HepG2 (cell line): ENCODE measurements at regions not wholly inside any gene's neighbourhood (a gene's known extent, or its start where the extent isn't known, plus 50 kb on each side); places are given as distances from the start of the nearest gene placed in this dataset.

Source experiments
- ATF7 ChIP-seq, 2 experiments: fragments of 450-650 bp in 1 of 2; sonication (generic) in 1 of 2; formaldehyde crosslinking in 1 of 2; IDR thresholded peaks; 2 replicates each; pipeline versions ENCODE4 v1.4.0 to v1.6.1; 2016 to 2020; ENCODE audit warnings: antibody characterized with exemption in 1 of 2, mild to moderate bottlenecking in 1 of 2, missing genetic modification reagents in 1 of 2
- BORCS8-MEF2B ChIP-seq: sonication (generic); formaldehyde crosslinking; IDR thresholded peaks from 2 replicates; pipeline ENCODE4 v1.8.0; 2022; ENCODE audit warnings: mild to moderate bottlenecking, missing genetic modification reagents
- CREB1 ChIP-seq, 2 experiments: fragments of 450-650 bp in 1 of 2; IDR thresholded peaks; 2 replicates each; pipeline ENCODE4 v1.6.1; 2016 to 2017; ENCODE audit warnings: control low read depth in 1 of 2, mild to moderate bottlenecking in 1 of 2, missing compliant biosample characterization in 1 of 2, missing genetic modification characterization in 1 of 2
- KDM2A ChIP-seq: sonication (generic); formaldehyde crosslinking; IDR thresholded peaks from 2 replicates; pipeline ENCODE4 v1.4.0; 2020; ENCODE audit warnings: low read depth, missing genetic modification reagents, borderline replicate concordance
- KLF12 ChIP-seq: sonication (generic); formaldehyde crosslinking; IDR thresholded peaks from 2 replicates; pipeline ENCODE4 v1.4.0; 2020; ENCODE audit warnings: missing genetic modification reagents, borderline replicate concordance
- MIER3 ChIP-seq: IDR thresholded peaks from 2 replicates; pipeline ENCODE4 v1.6.1; 2016; ENCODE audit warnings: missing compliant biosample characterization, borderline replicate concordance
- NONO ChIP-seq, 2 experiments: fragments of 450-650 bp in 1 of 2; sonication (generic) in 1 of 2; formaldehyde crosslinking in 1 of 2; IDR thresholded peaks in 1 of 2; conservative IDR thresholded peaks in 1 of 2; 2 replicates each; pipeline versions ENCODE4 v1.6.1 to v1.8.0; 2017 to 2022; ENCODE audit warnings: mild to moderate bottlenecking in 1 of 2, missing genetic modification reagents in 1 of 2, moderate library complexity in 1 of 2
- PAF1 ChIP-seq: IDR thresholded peaks from 2 replicates; pipeline ENCODE4 v1.6.1; 2016; ENCODE audit warnings: missing genetic modification reagents, missing compliant biosample characterization
- REXO4 ChIP-seq: sonication (generic); formaldehyde crosslinking; IDR thresholded peaks from 2 replicates; pipeline ENCODE4 v1.8.0; 2022; ENCODE audit warnings: missing genetic modification reagents, mild to moderate bottlenecking, borderline replicate concordance
- RFX3 ChIP-seq: IDR thresholded peaks from 2 replicates; pipeline ENCODE4 v1.6.1; 2016; ENCODE audit warnings: missing biosample characterization, missing genetic modification reagents
- RORA ChIP-seq: sonication (generic); formaldehyde crosslinking; IDR thresholded peaks from 2 replicates; pipeline ENCODE4 v1.5.0; 2020; ENCODE audit warnings: mild to moderate bottlenecking, missing genetic modification reagents, moderate library complexity
- SIX1 ChIP-seq: sonication (generic); formaldehyde crosslinking; IDR thresholded peaks from 2 replicates; pipeline ENCODE4 v1.4.0; 2020; ENCODE audit warnings: missing genetic modification reagents, borderline replicate concordance
- TBX3 ChIP-seq: fragments of 450-650 bp; IDR thresholded peaks from 2 replicates; pipeline ENCODE4 v1.6.1; 2017; ENCODE audit warnings: antibody characterized with exemption, mild to moderate bottlenecking, inconsistent platforms, borderline replicate concordance
- ZFX ChIP-seq: sonication (generic); formaldehyde crosslinking; IDR thresholded peaks from 2 replicates; pipeline ENCODE4 v1.4.0; 2020; ENCODE audit warnings: mild to moderate bottlenecking, low read depth, missing genetic modification reagents, moderate library complexity
- ZNF329 ChIP-seq: sonication (generic); formaldehyde crosslinking; IDR thresholded peaks from 2 replicates; pipeline ENCODE4 v1.9.0; 2021; ENCODE audit warnings: low read depth, mild to moderate bottlenecking, missing genetic modification reagents
- ZNF34 ChIP-seq: sonication (generic); formaldehyde crosslinking; IDR thresholded peaks from 2 replicates; pipeline ENCODE4 v1.4.0; 2020; ENCODE audit warnings: mild to moderate bottlenecking, missing genetic modification reagents, borderline replicate concordance
- ZNF552 ChIP-seq: sonication (generic); formaldehyde crosslinking; IDR thresholded peaks from 2 replicates; pipeline ENCODE4 v1.9.0; 2022; ENCODE audit warnings: missing genetic modification reagents, mild to moderate bottlenecking, borderline replicate concordance
- ZNF615 ChIP-seq: sonication (generic); formaldehyde crosslinking; IDR thresholded peaks from 2 replicates; pipeline ENCODE4 v1.5.0; 2020; ENCODE audit warnings: mild to moderate bottlenecking, missing genetic modification reagents, borderline replicate concordance
- ZNF75D ChIP-seq: sonication (generic); formaldehyde crosslinking; IDR thresholded peaks from 2 replicates; pipeline ENCODE4 v1.8.1; 2023; ENCODE audit warnings: missing genetic modification reagents, mild to moderate bottlenecking, borderline replicate concordance
- ZNF850 ChIP-seq: sonication (generic); formaldehyde crosslinking; conservative IDR thresholded peaks from 2 replicates; pipeline ENCODE4 v1.9.0; 2021; ENCODE audit warnings: mild to moderate bottlenecking, missing genetic modification reagents
- TF ChIP-seq, protein P1 (sequence below): IDR thresholded peaks from 2 replicates; pipeline ENCODE4 v1.6.1; 2012; ENCODE audit warnings: low read length, improper control_type of control experiment
- TF ChIP-seq, protein P2 (sequence below): IDR thresholded peaks from 2 replicates; pipeline ENCODE4 v1.6.1; 2016; ENCODE audit warnings: control low read depth
- TF ChIP-seq, protein P3 (sequence below): sonication (generic); formaldehyde crosslinking; conservative IDR thresholded peaks from 2 replicates; pipeline ENCODE4 v1.4.0; 2020; ENCODE audit warnings: missing genetic modification reagents

DNA sequence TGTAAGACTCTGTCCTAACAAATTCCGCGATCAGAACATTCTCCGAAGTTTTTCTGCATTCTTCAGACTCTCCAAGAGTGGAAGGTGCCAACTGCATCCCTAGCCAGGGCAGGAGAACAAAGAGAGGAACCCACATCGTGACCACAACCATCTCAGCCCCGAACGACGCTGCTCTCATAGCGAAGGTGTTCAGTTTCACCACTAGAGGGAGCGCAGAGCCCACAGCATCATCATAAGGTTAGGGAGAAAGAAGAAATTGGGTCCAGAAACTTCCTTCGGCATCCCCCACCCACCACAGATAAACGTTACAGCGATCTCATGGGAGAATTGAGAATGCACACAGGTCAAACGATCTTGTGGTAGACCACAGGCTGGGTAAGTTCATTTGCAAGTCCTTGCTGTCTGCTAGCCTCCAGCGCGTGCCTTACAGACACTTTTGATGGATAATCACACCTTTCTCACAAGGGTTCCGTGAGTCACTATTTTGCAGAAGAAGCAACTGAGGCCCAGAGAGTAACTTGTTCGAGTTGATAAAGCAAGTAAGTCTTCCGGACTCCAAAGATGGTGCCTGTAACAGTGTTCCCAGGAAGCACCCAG is 53.7 kb upstream of the ARL4C start (continued):
- TF ChIP-seq PAF1 (CRISPR knock-in tag), result no peak
- TF ChIP-seq NONO (IDR thresholded peaks at IDR 0.05), result no peak
- TF ChIP-seq NONO (CRISPR knock-in tag; conservative IDR thresholded peaks at IDR 0.05), result no peak
- no peak for TF ChIP-seq ZNF552
- TF ChIP-seq KDM2A (CRISPR knock-in tag), result peak; percentile 85
- no peak for TF ChIP-seq ZNF75D
- 0 out of 2 replicates have a peak, but pooled peaks have one; percentile 41 for TF ChIP-seq SIX1 (CRISPR knock-in tag)
- no peak for TF ChIP-seq RORA
- TF ChIP-seq ZFX, result 0 out of 2 replicates have a peak, but pooled peaks have one; percentile 24
- TF ChIP-seq, protein P1, sequence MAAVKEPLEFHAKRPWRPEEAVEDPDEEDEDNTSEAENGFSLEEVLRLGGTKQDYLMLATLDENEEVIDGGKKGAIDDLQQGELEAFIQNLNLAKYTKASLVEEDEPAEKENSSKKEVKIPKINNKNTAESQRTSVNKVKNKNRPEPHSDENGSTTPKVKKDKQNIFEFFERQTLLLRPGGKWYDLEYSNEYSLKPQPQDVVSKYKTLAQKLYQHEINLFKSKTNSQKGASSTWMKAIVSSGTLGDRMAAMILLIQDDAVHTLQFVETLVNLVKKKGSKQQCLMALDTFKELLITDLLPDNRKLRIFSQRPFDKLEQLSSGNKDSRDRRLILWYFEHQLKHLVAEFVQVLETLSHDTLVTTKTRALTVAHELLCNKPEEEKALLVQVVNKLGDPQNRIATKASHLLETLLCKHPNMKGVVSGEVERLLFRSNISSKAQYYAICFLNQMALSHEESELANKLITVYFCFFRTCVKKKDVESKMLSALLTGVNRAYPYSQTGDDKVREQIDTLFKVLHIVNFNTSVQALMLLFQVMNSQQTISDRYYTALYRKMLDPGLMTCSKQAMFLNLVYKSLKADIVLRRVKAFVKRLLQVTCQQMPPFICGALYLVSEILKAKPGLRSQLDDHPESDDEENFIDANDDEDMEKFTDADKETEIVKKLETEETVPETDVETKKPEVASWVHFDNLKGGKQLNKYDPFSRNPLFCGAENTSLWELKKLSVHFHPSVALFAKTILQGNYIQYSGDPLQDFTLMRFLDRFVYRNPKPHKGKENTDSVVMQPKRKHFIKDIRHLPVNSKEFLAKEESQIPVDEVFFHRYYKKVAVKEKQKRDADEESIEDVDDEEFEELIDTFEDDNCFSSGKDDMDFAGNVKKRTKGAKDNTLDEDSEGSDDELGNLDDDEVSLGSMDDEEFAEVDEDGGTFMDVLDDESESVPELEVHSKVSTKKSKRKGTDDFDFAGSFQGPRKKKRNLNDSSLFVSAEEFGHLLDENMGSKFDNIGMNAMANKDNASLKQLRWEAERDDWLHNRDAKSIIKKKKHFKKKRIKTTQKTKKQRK, result no peak
- TF ChIP-seq KLF12, result no peak
- no peak for TF ChIP-seq ZNF850 (CRISPR knock-in tag)
- TF ChIP-seq, protein P2, sequence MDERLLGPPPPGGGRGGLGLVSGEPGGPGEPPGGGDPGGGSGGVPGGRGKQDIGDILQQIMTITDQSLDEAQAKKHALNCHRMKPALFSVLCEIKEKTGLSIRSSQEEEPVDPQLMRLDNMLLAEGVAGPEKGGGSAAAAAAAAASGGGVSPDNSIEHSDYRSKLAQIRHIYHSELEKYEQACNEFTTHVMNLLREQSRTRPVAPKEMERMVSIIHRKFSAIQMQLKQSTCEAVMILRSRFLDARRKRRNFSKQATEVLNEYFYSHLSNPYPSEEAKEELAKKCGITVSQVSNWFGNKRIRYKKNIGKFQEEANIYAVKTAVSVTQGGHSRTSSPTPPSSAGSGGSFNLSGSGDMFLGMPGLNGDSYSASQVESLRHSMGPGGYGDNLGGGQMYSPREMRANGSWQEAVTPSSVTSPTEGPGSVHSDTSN (CRISPR knock-in tag), result no peak
- TF ChIP-seq ZNF329 (CRISPR knock-in tag), result no peak
- TF ChIP-seq ZNF615 (CRISPR knock-in tag), result no peak
- TF ChIP-seq MIER3 (CRISPR knock-in tag), result peak; percentile 58; the same call in 1 of the 2 replicates
- TF ChIP-seq TBX3, result no peak
- TF ChIP-seq RFX3 (CRISPR knock-in tag), result no peak
- no peak for TF ChIP-seq REXO4 (CRISPR knock-in tag)
- peak; percentile 65; the same call in 1 of the 2 replicates for TF ChIP-seq BORCS8-MEF2B
- TF ChIP-seq CREB1 (IDR thresholded peaks at IDR 0.05), result no peak
- no peak for TF ChIP-seq CREB1 (CRISPR knock-in tag; IDR thresholded peaks at IDR 0.05)
- TF ChIP-seq, protein P3, sequence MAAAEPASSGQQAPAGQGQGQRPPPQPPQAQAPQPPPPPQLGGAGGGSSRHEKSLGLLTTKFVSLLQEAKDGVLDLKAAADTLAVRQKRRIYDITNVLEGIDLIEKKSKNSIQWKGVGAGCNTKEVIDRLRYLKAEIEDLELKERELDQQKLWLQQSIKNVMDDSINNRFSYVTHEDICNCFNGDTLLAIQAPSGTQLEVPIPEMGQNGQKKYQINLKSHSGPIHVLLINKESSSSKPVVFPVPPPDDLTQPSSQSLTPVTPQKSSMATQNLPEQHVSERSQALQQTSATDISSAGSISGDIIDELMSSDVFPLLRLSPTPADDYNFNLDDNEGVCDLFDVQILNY (CRISPR knock-in tag), result no peak
- TF ChIP-seq ZNF34 (CRISPR knock-in tag), result 0 out of 2 replicates have a peak, but pooled peaks have one; percentile 65
- TF ChIP-seq ATF7 (IDR thresholded peaks at IDR 0.05), result no peak
- TF ChIP-seq ATF7 (CRISPR knock-in tag; IDR thresholded peaks at IDR 0.05), result no peak
